Cardiac fibroblast (primary cell): ENCODE measurements at regions not wholly inside any gene's neighbourhood (a gene's known extent, or its start where the extent isn't known, plus 50 kb on each side); places are given as distances from the start of the nearest gene placed in this dataset.

Experiments
- DNase-seq, 2 donors: peaks; one replicate each; pipeline versions ENCODE4 v3.0.0 to v3.0.0-alpha.2; 2010; ENCODE audit warnings: low read depth in 2 of 2
- H3K4me3 ChIP-seq, 2 donors: replicated peaks in 1 of 2; 1 replicate in 1 of 2; 2 replicates in 1 of 2; pipeline ENCODE4 v1.5.1; 2011; ENCODE audit warnings: low read depth in 2 of 2, low read length in 2 of 2, mild to moderate bottlenecking in 2 of 2, moderate library complexity in 1 of 2
- CTCF ChIP-seq: IDR thresholded peaks from one replicate; pipeline ENCODE4 v1.5.1; 2011; ENCODE audit warnings: low read depth, mild to moderate bottlenecking, low read length, inconsistent platforms

- DNase-seq: no peak
- no peak for TF ChIP-seq CTCF
- H3K4me3 ChIP-seq: no peak overlapping the region
Observed at GRCh38 chr18:71336576-71337210, 1047.8 kb downstream of the SOCS6 start.

GRCh38 chr18:71329563-71329962 is 1040.7 kb downstream of the SOCS6 start:
- DNase-seq: no peak
- no peak for TF ChIP-seq CTCF
- no peak overlapping the region for H3K4me3 ChIP-seq

GRCh38 chr18:71329114-71329513 is 1040.3 kb downstream of the SOCS6 start:
- DNase-seq: no peak
- H3K4me3 ChIP-seq: no peak overlapping the region
- no peak for TF ChIP-seq CTCF

- no peak for DNase-seq
- TF ChIP-seq CTCF: no peak
- H3K4me3 ChIP-seq: no peak overlapping the region
Observed at GRCh38 chr18:71327850-71328249, 1039.0 kb downstream of the SOCS6 start.

- H3K4me3 ChIP-seq: no peak overlapping the region
- TF ChIP-seq CTCF: no peak
- no peak for DNase-seq
Observed at GRCh38 chr18:71327441-71327840, 1038.6 kb downstream of the SOCS6 start.

- TF ChIP-seq CTCF: no peak
- no peak overlapping the region for H3K4me3 ChIP-seq
- DNase-seq: no peak
Observed at GRCh38 chr18:71326826-71327225, 1038.0 kb downstream of the SOCS6 start.

GRCh38 chr18:71324356-71324755 is 1035.5 kb downstream of the SOCS6 start:
- H3K4me3 ChIP-seq: no peak overlapping the region
- DNase-seq: no peak
- no peak for TF ChIP-seq CTCF
